ENCODE measurements at regions not wholly inside any gene's neighbourhood (a gene's known extent, or its start where the extent isn't known, plus 50 kb on each side); places are given as distances from the start of the nearest gene placed in this dataset.

- no peak for ATAC-seq
- ChIA-PET CTCF (no interaction called here), POLR2A (no interaction called here)
- in situ Hi-C loops (cut with HindIII; ENCODE audit: low pct_unique_long_range_greater_than_20kb, low sequenced_read_pairs) (no loop called here), intact Hi-C loops (cut with micrococcal nuclease; ENCODE audit: unreplicated experiment) (no loop called here)
- H3K4me3 ChIP-seq (ENCODE audit: low read depth in 2 of 2, low read length in 2 of 2), result no peak overlapping the region
- no peak overlapping the region for H3K27ac ChIP-seq (ENCODE audit: low read length)
- H3K27me3 ChIP-seq (ENCODE audit: control insufficient read depth, insufficient read depth, low read length), result no peaks in the 10 kb centered on the region; the same call in 1 of the 2 replicates
- no TSS peak for BruUV-seq (replicated peaks)
- H3K36me3 ChIP-seq (ENCODE audit: control insufficient read depth, insufficient read depth, low read length), result no peaks in the 10 kb centered on the region
- no peaks in the 10 kb centered on the region for H3K4me1 ChIP-seq (ENCODE audit: control insufficient read depth, insufficient read depth, low read length)
- no peak for DNase-seq (ENCODE audit: low read depth, low spot score)
- no peaks in the 10 kb centered on the region for H3K9me3 ChIP-seq (ENCODE audit: control insufficient read depth, insufficient read depth, low read depth, low read length)
- TF ChIP-seq TCF7L2 (IDR thresholded peaks at IDR 0.05; ENCODE audit: low read depth, low read length), result no peak
- TF ChIP-seq, protein P1, sequence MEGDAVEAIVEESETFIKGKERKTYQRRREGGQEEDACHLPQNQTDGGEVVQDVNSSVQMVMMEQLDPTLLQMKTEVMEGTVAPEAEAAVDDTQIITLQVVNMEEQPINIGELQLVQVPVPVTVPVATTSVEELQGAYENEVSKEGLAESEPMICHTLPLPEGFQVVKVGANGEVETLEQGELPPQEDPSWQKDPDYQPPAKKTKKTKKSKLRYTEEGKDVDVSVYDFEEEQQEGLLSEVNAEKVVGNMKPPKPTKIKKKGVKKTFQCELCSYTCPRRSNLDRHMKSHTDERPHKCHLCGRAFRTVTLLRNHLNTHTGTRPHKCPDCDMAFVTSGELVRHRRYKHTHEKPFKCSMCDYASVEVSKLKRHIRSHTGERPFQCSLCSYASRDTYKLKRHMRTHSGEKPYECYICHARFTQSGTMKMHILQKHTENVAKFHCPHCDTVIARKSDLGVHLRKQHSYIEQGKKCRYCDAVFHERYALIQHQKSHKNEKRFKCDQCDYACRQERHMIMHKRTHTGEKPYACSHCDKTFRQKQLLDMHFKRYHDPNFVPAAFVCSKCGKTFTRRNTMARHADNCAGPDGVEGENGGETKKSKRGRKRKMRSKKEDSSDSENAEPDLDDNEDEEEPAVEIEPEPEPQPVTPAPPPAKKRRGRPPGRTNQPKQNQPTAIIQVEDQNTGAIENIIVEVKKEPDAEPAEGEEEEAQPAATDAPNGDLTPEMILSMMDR (IDR thresholded peaks at IDR 0.05), result no peak
- TF ChIP-seq POLR2AphosphoS5 (IDR thresholded peaks at IDR 0.05; ENCODE audit: low read depth, low read length), result no peak
- no peak for TF ChIP-seq SIN3A (IDR thresholded peaks at IDR 0.05; ENCODE audit: borderline replicate concordance, insufficient read depth, low read depth, low read length)
- TF ChIP-seq, protein P2, sequence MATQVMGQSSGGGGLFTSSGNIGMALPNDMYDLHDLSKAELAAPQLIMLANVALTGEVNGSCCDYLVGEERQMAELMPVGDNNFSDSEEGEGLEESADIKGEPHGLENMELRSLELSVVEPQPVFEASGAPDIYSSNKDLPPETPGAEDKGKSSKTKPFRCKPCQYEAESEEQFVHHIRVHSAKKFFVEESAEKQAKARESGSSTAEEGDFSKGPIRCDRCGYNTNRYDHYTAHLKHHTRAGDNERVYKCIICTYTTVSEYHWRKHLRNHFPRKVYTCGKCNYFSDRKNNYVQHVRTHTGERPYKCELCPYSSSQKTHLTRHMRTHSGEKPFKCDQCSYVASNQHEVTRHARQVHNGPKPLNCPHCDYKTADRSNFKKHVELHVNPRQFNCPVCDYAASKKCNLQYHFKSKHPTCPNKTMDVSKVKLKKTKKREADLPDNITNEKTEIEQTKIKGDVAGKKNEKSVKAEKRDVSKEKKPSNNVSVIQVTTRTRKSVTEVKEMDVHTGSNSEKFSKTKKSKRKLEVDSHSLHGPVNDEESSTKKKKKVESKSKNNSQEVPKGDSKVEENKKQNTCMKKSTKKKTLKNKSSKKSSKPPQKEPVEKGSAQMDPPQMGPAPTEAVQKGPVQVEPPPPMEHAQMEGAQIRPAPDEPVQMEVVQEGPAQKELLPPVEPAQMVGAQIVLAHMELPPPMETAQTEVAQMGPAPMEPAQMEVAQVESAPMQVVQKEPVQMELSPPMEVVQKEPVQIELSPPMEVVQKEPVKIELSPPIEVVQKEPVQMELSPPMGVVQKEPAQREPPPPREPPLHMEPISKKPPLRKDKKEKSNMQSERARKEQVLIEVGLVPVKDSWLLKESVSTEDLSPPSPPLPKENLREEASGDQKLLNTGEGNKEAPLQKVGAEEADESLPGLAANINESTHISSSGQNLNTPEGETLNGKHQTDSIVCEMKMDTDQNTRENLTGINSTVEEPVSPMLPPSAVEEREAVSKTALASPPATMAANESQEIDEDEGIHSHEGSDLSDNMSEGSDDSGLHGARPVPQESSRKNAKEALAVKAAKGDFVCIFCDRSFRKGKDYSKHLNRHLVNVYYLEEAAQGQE (IDR thresholded peaks at IDR 0.05; ENCODE audit: insufficient read depth in 1 of 2, low read depth in 2 of 2, low read length in 1 of 2), result no peak
Measured at GRCh38 chr15:53128652-53129051, 338.5 kb upstream of the ONECUT1 start.

DNA sequence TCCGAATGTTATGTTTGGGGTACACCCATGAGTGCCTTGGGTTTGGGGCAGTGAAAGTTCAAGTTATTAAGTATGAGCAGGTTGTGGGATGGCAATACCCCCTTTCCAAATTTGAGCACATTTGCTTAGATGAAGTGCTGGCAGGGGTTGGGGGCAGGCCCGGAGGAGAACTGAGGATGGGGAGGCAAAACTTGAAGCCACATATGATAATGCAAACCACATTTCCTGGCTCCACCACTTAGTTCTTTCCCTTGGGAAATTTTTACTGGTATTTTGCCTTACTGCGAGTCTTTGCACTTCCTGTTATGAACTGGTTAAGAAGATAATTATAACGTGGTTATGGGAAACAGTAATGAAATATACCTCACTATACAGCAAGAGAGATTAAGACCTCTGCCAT is 336.0 kb upstream of the ONECUT1 start:
- no TSS peak for BruUV-seq (replicated peaks)
- no peaks in the 10 kb centered on the region for H3K9me3 ChIP-seq (ENCODE audit: control insufficient read depth, insufficient read depth, low read depth, low read length)
- no peaks in the 10 kb centered on the region for H3K4me1 ChIP-seq (ENCODE audit: control insufficient read depth, insufficient read depth, low read length)
- no peak for ATAC-seq
- DNase-seq (ENCODE audit: low read depth, low spot score), result no peak
- ChIA-PET POLR2A (no interaction called here), CTCF (no interaction called here)
- no peak overlapping the region for H3K27ac ChIP-seq (ENCODE audit: low read length)
- intact Hi-C loops (cut with micrococcal nuclease; ENCODE audit: unreplicated experiment), result no loop called here
- H3K36me3 ChIP-seq (ENCODE audit: control insufficient read depth, insufficient read depth, low read length), result no peaks in the 10 kb centered on the region
- TF ChIP-seq, protein P2 (IDR thresholded peaks at IDR 0.05; ENCODE audit: insufficient read depth in 1 of 2, low read depth in 2 of 2, low read length in 1 of 2), result no peak
- no peak for TF ChIP-seq POLR2AphosphoS5 (IDR thresholded peaks at IDR 0.05; ENCODE audit: low read depth, low read length)
- no peak for TF ChIP-seq TCF7L2 (IDR thresholded peaks at IDR 0.05; ENCODE audit: low read depth, low read length)
- no peak for TF ChIP-seq SIN3A (IDR thresholded peaks at IDR 0.05; ENCODE audit: borderline replicate concordance, insufficient read depth, low read depth, low read length)
- TF ChIP-seq, protein P1 (IDR thresholded peaks at IDR 0.05), result no peak
- no peaks in the 10 kb centered on the region; the same call in 1 of the 2 replicates for H3K27me3 ChIP-seq (ENCODE audit: control insufficient read depth, insufficient read depth, low read length)
- H3K4me3 ChIP-seq (ENCODE audit: low read depth in 2 of 2, low read length in 2 of 2), result no peak overlapping the region
- in situ Hi-C loops (cut with HindIII; ENCODE audit: low pct_unique_long_range_greater_than_20kb, low sequenced_read_pairs), result no loop called here
